ENCODE measurements at regions not wholly inside any gene's neighbourhood (a gene's known extent, or its start where the extent isn't known, plus 50 kb on each side); places are given as distances from the start of the nearest gene placed in this dataset.

GRCh38 chr22:49532869-49533802, 294.5 kb downstream of the BRD1 start:
- Histone ChIP-seq H3K4me1 (ENCODE audit: insufficient read depth, poor library complexity, severe bottlenecking) (no peaks in the 10 kb centered on the region), H3K36me3 (ENCODE audit: low read depth) (no peaks in the 10 kb centered on the region), H3K27me3 (ENCODE audit: insufficient read depth, poor library complexity, severe bottlenecking) (peaks cover 4% of the 10 kb centered on the region), H3K27ac (ENCODE audit: poor library complexity, severe bottlenecking) (no peak overlapping the region), H3K4me3 (ENCODE audit: severe bottlenecking) (no peak overlapping the region), H3K9me3 (ENCODE audit: severe bottlenecking) (no peaks in the 10 kb centered on the region)
- DNase-seq (ENCODE audit: low spot score) = no peak
- TF ChIP-seq CTCF (IDR thresholded peaks at IDR 0.05; ENCODE audit: poor library complexity, severe bottlenecking) = no peak
- no peak for ATAC-seq (ENCODE audit: low read depth)

- Histone ChIP-seq H3K4me3 (ENCODE audit: severe bottlenecking) (no peak overlapping the region), H3K36me3 (ENCODE audit: low read depth) (no peaks in the 10 kb centered on the region), H3K27ac (ENCODE audit: poor library complexity, severe bottlenecking) (no peak overlapping the region), H3K9me3 (ENCODE audit: severe bottlenecking) (no peaks in the 10 kb centered on the region), H3K4me1 (ENCODE audit: insufficient read depth, poor library complexity, severe bottlenecking) (no peaks in the 10 kb centered on the region), H3K27me3 (ENCODE audit: insufficient read depth, poor library complexity, severe bottlenecking) (peaks cover 4% of the 10 kb centered on the region)
- DNase-seq (ENCODE audit: low spot score) (no peak), ATAC-seq (ENCODE audit: low read depth) (no peak)
- TF ChIP-seq CTCF (IDR thresholded peaks at IDR 0.05; ENCODE audit: poor library complexity, severe bottlenecking) = no peak
Measured at GRCh38 chr22:49531368-49531791, 296.3 kb downstream of the BRD1 start.

GRCh38 chr22:49530671-49531367, 296.9 kb downstream of the BRD1 start:
- ATAC-seq (ENCODE audit: low read depth) (no peak), DNase-seq (ENCODE audit: low spot score) (no peak)
- Histone ChIP-seq H3K4me1 (ENCODE audit: insufficient read depth, poor library complexity, severe bottlenecking) (no peaks in the 10 kb centered on the region), H3K36me3 (ENCODE audit: low read depth) (no peaks in the 10 kb centered on the region), H3K9me3 (ENCODE audit: severe bottlenecking) (no peaks in the 10 kb centered on the region), H3K27me3 (ENCODE audit: insufficient read depth, poor library complexity, severe bottlenecking) (peaks cover 4% of the 10 kb centered on the region), H3K4me3 (ENCODE audit: severe bottlenecking) (no peak overlapping the region), H3K27ac (ENCODE audit: poor library complexity, severe bottlenecking) (no peak overlapping the region)
- no peak for TF ChIP-seq CTCF (IDR thresholded peaks at IDR 0.05; ENCODE audit: poor library complexity, severe bottlenecking)

- no peak for ATAC-seq (ENCODE audit: low read depth)
- no peaks in the 10 kb centered on the region for H3K36me3 ChIP-seq (ENCODE audit: low read depth)
- DNase-seq (ENCODE audit: low spot score) = no peak
- H3K27me3 ChIP-seq (ENCODE audit: insufficient read depth, poor library complexity, severe bottlenecking) = no peaks in the 10 kb centered on the region
- no peak overlapping the region for H3K4me3 ChIP-seq (ENCODE audit: severe bottlenecking)
- no peaks in the 10 kb centered on the region for H3K9me3 ChIP-seq (ENCODE audit: severe bottlenecking)
- TF ChIP-seq CTCF (IDR thresholded peaks at IDR 0.05; ENCODE audit: poor library complexity, severe bottlenecking) = no peak
- H3K4me1 ChIP-seq (ENCODE audit: insufficient read depth, poor library complexity, severe bottlenecking) = no peaks in the 10 kb centered on the region
- no peak overlapping the region for H3K27ac ChIP-seq (ENCODE audit: poor library complexity, severe bottlenecking)
Measured at GRCh38 chr22:49528420-49528720, 299.3 kb downstream of the BRD1 start.
